ENCODE measurements at regions not wholly inside any gene's neighbourhood (a gene's known extent, or its start where the extent isn't known, plus 50 kb on each side); places are given as distances from the start of the nearest gene placed in this dataset.
"Not testable (repeated sequence)": the region's sequence is repeated elsewhere in the genome, so short reads cannot be mapped to it uniquely, and the experiment has no call there.

GRCh38 chr20:60786686-60787217, 465.3 kb upstream of the CDH4 start:
- DNase-seq, result no peak

- DNase-seq, result no peak
Measured at GRCh38 chr20:60787276-60787675, 464.8 kb upstream of the CDH4 start.

- DNase-seq, result no peak
Measured at GRCh38 chr20:60788070-60788469, 464.0 kb upstream of the CDH4 start.

- DNase-seq, result no peak
Measured at GRCh38 chr20:60789399-60789798, 462.7 kb upstream of the CDH4 start.

- DNase-seq, result not testable (repeated sequence)
Measured at GRCh38 chr20:60790339-60790738, 461.7 kb upstream of the CDH4 start.

- DNase-seq, result no peak
Measured at GRCh38 chr20:60791823-60792222, 460.2 kb upstream of the CDH4 start.

- no peak for DNase-seq
Measured at GRCh38 chr20:60792941-60793340, 459.1 kb upstream of the CDH4 start.

GRCh38 chr20:60794674-60795073, 457.4 kb upstream of the CDH4 start:
- DNase-seq, result no peak

GRCh38 chr20:60795651-60796050, 456.4 kb upstream of the CDH4 start:
- no peak for DNase-seq

- DNase-seq, result no peak
Measured at GRCh38 chr20:60800185-60800584, 451.9 kb upstream of the CDH4 start.

- DNase-seq, result no peak
Measured at GRCh38 chr20:60802676-60803075, 449.4 kb upstream of the CDH4 start.

- DNase-seq, result no peak
Measured at GRCh38 chr20:60803335-60804055, 448.6 kb upstream of the CDH4 start.

GRCh38 chr20:60804240-60804917, 447.7 kb upstream of the CDH4 start:
- no peak for DNase-seq

GRCh38 chr20:60804918-60805630, 447.0 kb upstream of the CDH4 start:
- no peak for DNase-seq

- DNase-seq, result no peak
Measured at GRCh38 chr20:60806354-60806753, 445.7 kb upstream of the CDH4 start.

GRCh38 chr20:60806824-60807223, 445.2 kb upstream of the CDH4 start:
- no peak for DNase-seq

GRCh38 chr20:60808003-60808672, 443.9 kb upstream of the CDH4 start:
- DNase-seq, result no peak

- no peak for DNase-seq
Measured at GRCh38 chr20:60808701-60809100, 443.4 kb upstream of the CDH4 start.

- DNase-seq, result no peak
Measured at GRCh38 chr20:60810561-60810960, 441.5 kb upstream of the CDH4 start.

GRCh38 chr20:60812561-60812960, 439.5 kb upstream of the CDH4 start:
- no peak for DNase-seq

GRCh38 chr20:60813066-60813465, 439.0 kb upstream of the CDH4 start:
- no peak for DNase-seq

GRCh38 chr20:60815656-60816055, 436.4 kb upstream of the CDH4 start:
- DNase-seq, result no peak

GRCh38 chr20:60816901-60817300, 435.2 kb upstream of the CDH4 start:
- DNase-seq, result no peak

Data from activated CD4-positive, alpha-beta T cell treated with anti-CD3 and anti-CD28 coated beads, Interleukin-10, Interleukin-2, amounts not matched to agents 100 ng/mL and 50 ng/mL, durations not matched to agents 16 hours and 8 hours (primary cell).